ENCODE measurements at regions not wholly inside any gene's neighbourhood (a gene's known extent, or its start where the extent isn't known, plus 50 kb on each side); places are given as distances from the start of the nearest gene placed in this dataset.

GRCh38 chr4:62133101-62133897 is 933.2 kb downstream of the ADGRL3 start:
- H3K4me3 ChIP-seq (ENCODE audit: insufficient read depth, low read length), result no peak overlapping the region
- DNase-seq (ENCODE audit: insufficient read length, low spot score, missing footprints), result no peak
- H3K27me3 ChIP-seq (ENCODE audit: insufficient read depth, low read length), result no peaks in the 10 kb centered on the region
- H3K27ac ChIP-seq (ENCODE audit: low read depth, low read length), result no peak overlapping the region
- no peaks in the 10 kb centered on the region for H3K4me1 ChIP-seq (ENCODE audit: insufficient read depth, low read length)
- no peak overlapping the region for H3K4me2 ChIP-seq (ENCODE audit: insufficient read depth, low read length)
- peaks cover 3% of the 10 kb centered on the region for H3K9me3 ChIP-seq (ENCODE audit: low read depth, low read length)
- no peaks in the 10 kb centered on the region for H3K36me3 ChIP-seq (ENCODE audit: insufficient read depth, low read length)
- H4K20me1 ChIP-seq (ENCODE audit: insufficient read depth, low read length), result no peaks in the 10 kb centered on the region
- no peak for TF ChIP-seq CTCF (IDR thresholded peaks at IDR 0.05; ENCODE audit: extremely low read depth, low read depth, low read length)
- H3K79me2 ChIP-seq (ENCODE audit: insufficient read depth, low read length), result no peaks in the 10 kb centered on the region
- H2AFZ ChIP-seq (ENCODE audit: low read length), result no peak overlapping the region

- TF ChIP-seq CTCF (IDR thresholded peaks at IDR 0.05; ENCODE audit: extremely low read depth, low read depth, low read length), result no peak
- H3K79me2 ChIP-seq (ENCODE audit: insufficient read depth, low read length), result no peaks in the 10 kb centered on the region
- H4K20me1 ChIP-seq (ENCODE audit: insufficient read depth, low read length), result no peaks in the 10 kb centered on the region
- H3K4me2 ChIP-seq (ENCODE audit: insufficient read depth, low read length), result no peak overlapping the region
- no peak overlapping the region for H3K4me3 ChIP-seq (ENCODE audit: insufficient read depth, low read length)
- no peak overlapping the region for H2AFZ ChIP-seq (ENCODE audit: low read length)
- no peak overlapping the region for H3K27ac ChIP-seq (ENCODE audit: low read depth, low read length)
- H3K9me3 ChIP-seq (ENCODE audit: low read depth, low read length), result peaks cover 3% of the 10 kb centered on the region
- no peak for DNase-seq (ENCODE audit: insufficient read length, low spot score, missing footprints)
- H3K4me1 ChIP-seq (ENCODE audit: insufficient read depth, low read length), result no peaks in the 10 kb centered on the region
- no peaks in the 10 kb centered on the region for H3K36me3 ChIP-seq (ENCODE audit: insufficient read depth, low read length)
- no peaks in the 10 kb centered on the region for H3K27me3 ChIP-seq (ENCODE audit: insufficient read depth, low read length)
These were observed 930.9 kb downstream of the ADGRL3 start for GRCh38 chr4:62131049-62131448.

GRCh38 chr4:62130637-62131036 is 930.5 kb downstream of the ADGRL3 start:
- Histone ChIP-seq H3K27me3 (ENCODE audit: insufficient read depth, low read length) (no peaks in the 10 kb centered on the region), H2AFZ (ENCODE audit: low read length) (no peak overlapping the region), H3K4me1 (ENCODE audit: insufficient read depth, low read length) (no peaks in the 10 kb centered on the region), H3K9me3 (ENCODE audit: low read depth, low read length) (peaks cover 3% of the 10 kb centered on the region), H4K20me1 (ENCODE audit: insufficient read depth, low read length) (no peaks in the 10 kb centered on the region), H3K36me3 (ENCODE audit: insufficient read depth, low read length) (no peaks in the 10 kb centered on the region), H3K4me2 (ENCODE audit: insufficient read depth, low read length) (no peak overlapping the region), H3K4me3 (ENCODE audit: insufficient read depth, low read length) (no peak overlapping the region), H3K27ac (ENCODE audit: low read depth, low read length) (no peak overlapping the region), H3K79me2 (ENCODE audit: insufficient read depth, low read length) (no peaks in the 10 kb centered on the region)
- no peak for TF ChIP-seq CTCF (IDR thresholded peaks at IDR 0.05; ENCODE audit: extremely low read depth, low read depth, low read length)
- DNase-seq (ENCODE audit: insufficient read length, low spot score, missing footprints), result peak; percentile 18

- no peak for DNase-seq (ENCODE audit: insufficient read length, low spot score, missing footprints)
- Histone ChIP-seq H4K20me1 (ENCODE audit: insufficient read depth, low read length) (no peaks in the 10 kb centered on the region), H3K4me3 (ENCODE audit: insufficient read depth, low read length) (no peak overlapping the region), H3K4me1 (ENCODE audit: insufficient read depth, low read length) (no peaks in the 10 kb centered on the region), H3K27ac (ENCODE audit: low read depth, low read length) (no peak overlapping the region), H3K36me3 (ENCODE audit: insufficient read depth, low read length) (no peaks in the 10 kb centered on the region), H3K27me3 (ENCODE audit: insufficient read depth, low read length) (no peaks in the 10 kb centered on the region), H3K4me2 (ENCODE audit: insufficient read depth, low read length) (no peak overlapping the region), H2AFZ (ENCODE audit: low read length) (no peak overlapping the region), H3K79me2 (ENCODE audit: insufficient read depth, low read length) (no peaks in the 10 kb centered on the region), H3K9me3 (ENCODE audit: low read depth, low read length) (peaks cover 3% of the 10 kb centered on the region)
- no peak for TF ChIP-seq CTCF (IDR thresholded peaks at IDR 0.05; ENCODE audit: extremely low read depth, low read depth, low read length)
These were observed 930.1 kb downstream of the ADGRL3 start for GRCh38 chr4:62130230-62130629.

Measured in osteoblast (primary cell).